Breast epithelium (tissue), 3 donors: ENCODE measurements at regions not wholly inside any gene's neighbourhood (a gene's known extent, or its start where the extent isn't known, plus 50 kb on each side); places are given as distances from the start of the nearest gene placed in this dataset.

ENCODE experiments used
- CTCF ChIP-seq, 3 donors: fragments of 450-650 bp; IDR thresholded peaks; one replicate each; pipeline ENCODE4 v1.5.1; 2016 to 2017; ENCODE audit warnings: antibody characterized with exemption in 3 of 3, mild to moderate bottlenecking in 3 of 3, moderate library complexity in 3 of 3
- POLR2A ChIP-seq: fragments of 450-650 bp; IDR thresholded peaks from one replicate; pipeline ENCODE4 v1.6.1; 2016; ENCODE audit warnings: antibody characterized with exemption, mild to moderate bottlenecking, moderate library complexity

- no peak for TF ChIP-seq CTCF (IDR thresholded peaks at IDR 0.05)
- TF ChIP-seq POLR2A: no peak
These were observed 101.9 kb upstream of the NAA20 start for GRCh38 chr20:19915111-19915798.
